ENCODE measurements at regions not wholly inside any gene's neighbourhood (a gene's known extent, or its start where the extent isn't known, plus 50 kb on each side); places are given as distances from the start of the nearest gene placed in this dataset.

DNA sequence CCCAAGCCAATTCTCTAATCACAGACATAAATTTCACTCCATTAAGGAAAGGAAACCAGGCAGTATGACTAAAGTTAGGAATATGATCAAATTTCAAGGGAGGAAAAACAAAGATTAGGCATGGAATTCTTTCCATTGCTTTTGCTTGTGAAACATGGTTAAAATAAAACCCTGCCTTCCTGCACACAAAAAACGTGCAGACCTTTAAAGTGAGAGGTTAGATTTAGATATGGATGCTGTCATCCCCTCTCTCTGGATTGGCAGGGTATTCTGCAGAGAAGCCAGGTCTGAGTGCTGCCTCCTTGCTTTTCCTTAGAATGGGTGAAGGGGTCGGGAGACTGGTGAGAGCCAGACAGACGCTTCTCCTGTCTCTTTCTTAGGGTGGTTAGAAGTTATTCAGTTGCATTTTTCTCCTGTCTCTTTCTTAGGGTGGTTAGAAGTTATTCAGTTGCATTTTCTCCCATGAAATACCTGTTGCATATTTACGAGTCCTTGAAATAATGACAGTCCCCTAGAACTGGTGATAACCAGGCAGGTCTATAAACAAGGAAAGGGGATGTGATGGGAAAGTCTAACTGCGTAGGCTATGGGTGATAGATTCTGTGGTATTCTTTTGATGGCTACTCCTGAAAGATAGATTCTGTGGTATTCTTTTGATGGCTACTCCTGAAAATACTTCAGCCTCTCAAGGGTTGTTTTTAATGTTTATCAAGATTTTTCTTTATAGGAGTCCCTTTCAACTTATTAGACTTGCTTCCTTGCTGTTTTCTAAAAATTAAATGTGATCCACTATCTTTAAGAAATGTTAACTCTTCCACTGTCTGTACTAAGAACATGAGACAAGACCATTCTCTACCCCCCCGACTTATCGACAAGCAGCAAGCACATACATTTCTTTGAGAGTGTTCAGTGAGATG, 163.6 kb downstream of the SPRY1 start:
- TF ChIP-seq, protein P1, sequence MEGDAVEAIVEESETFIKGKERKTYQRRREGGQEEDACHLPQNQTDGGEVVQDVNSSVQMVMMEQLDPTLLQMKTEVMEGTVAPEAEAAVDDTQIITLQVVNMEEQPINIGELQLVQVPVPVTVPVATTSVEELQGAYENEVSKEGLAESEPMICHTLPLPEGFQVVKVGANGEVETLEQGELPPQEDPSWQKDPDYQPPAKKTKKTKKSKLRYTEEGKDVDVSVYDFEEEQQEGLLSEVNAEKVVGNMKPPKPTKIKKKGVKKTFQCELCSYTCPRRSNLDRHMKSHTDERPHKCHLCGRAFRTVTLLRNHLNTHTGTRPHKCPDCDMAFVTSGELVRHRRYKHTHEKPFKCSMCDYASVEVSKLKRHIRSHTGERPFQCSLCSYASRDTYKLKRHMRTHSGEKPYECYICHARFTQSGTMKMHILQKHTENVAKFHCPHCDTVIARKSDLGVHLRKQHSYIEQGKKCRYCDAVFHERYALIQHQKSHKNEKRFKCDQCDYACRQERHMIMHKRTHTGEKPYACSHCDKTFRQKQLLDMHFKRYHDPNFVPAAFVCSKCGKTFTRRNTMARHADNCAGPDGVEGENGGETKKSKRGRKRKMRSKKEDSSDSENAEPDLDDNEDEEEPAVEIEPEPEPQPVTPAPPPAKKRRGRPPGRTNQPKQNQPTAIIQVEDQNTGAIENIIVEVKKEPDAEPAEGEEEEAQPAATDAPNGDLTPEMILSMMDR (conservative IDR thresholded peaks at IDR 0.05), result no peak
- no peak for TF ChIP-seq ZFX (IDR thresholded peaks at IDR 0.05)
- no peak overlapping the region for H3K27ac ChIP-seq

GRCh38 chr4:123561525-123561924, 164.9 kb downstream of the SPRY1 start:
- TF ChIP-seq ZFX (IDR thresholded peaks at IDR 0.05), result no peak
- TF ChIP-seq, protein P1 (conservative IDR thresholded peaks at IDR 0.05), result no peak
- H3K27ac ChIP-seq, result no peak overlapping the region

GRCh38 chr4:123562994-123563750, 166.6 kb downstream of the SPRY1 start:
- no peak for TF ChIP-seq ZFX (IDR thresholded peaks at IDR 0.05)
- TF ChIP-seq, protein P1 (conservative IDR thresholded peaks at IDR 0.05), result no peak
- H3K27ac ChIP-seq, result no peak overlapping the region

DNA sequence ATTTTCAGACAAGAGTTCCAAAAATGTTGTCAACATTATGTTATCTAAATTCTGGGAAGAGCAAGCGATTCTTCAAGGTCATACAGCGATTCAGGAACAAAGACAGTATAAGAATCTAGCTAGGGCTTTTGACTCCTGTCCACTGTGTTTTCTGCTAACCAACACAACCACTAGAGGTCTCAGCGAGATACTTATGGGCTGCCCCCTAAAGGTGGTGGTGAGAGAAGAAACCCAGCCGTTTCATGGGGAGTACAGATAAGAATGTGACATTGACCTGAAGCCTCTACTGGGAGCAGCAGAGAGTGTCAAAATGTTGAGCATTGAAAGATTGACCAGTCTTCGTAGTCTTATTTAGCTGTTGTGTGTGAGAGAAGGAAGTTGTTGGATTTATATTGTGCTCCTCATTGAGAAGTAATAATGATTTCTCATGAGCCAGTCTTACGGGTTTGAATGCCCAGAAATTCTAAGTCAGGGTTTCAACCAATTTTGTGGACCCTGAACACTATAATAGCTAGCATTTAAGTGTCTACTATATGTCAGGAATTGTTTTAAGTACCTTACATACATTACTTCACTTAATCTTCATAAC, 168.3 kb downstream of the SPRY1 start:
- no peak overlapping the region for H3K27ac ChIP-seq
- TF ChIP-seq, protein P1 (conservative IDR thresholded peaks at IDR 0.05), result peak; percentile 82
- no peak for TF ChIP-seq ZFX (IDR thresholded peaks at IDR 0.05)

DNA sequence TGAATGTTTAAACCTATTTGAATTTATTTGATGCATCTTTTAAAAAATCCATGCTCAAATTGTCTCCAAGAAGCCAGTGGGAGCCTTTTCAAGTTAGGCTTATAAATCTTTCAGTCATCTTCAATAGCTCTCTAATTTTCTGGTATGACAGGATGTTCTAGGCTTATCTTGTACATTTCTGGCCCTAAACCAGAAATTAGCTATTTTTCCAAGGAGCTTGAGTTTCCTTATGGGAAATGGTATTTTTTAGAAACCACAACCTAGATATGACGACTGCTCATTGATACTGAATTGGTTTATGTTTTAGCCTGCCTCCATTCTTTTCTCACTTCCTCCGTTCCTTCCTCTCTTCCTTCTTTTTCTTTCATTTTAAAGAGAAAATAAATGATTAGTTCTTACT, 172.3 kb downstream of the SPRY1 start:
- TF ChIP-seq, protein P1 (conservative IDR thresholded peaks at IDR 0.05), result no peak
- no peak for TF ChIP-seq ZFX (IDR thresholded peaks at IDR 0.05)
- no peak overlapping the region for H3K27ac ChIP-seq

GRCh38 chr4:123569541-123569940, 172.9 kb downstream of the SPRY1 start:
- no peak overlapping the region for H3K27ac ChIP-seq
- no peak for TF ChIP-seq ZFX (IDR thresholded peaks at IDR 0.05)
- TF ChIP-seq, protein P1 (conservative IDR thresholded peaks at IDR 0.05), result no peak
